GM23338 (cell line): ENCODE measurements at regions not wholly inside any gene's neighbourhood (a gene's known extent, or its start where the extent isn't known, plus 50 kb on each side); places are given as distances from the start of the nearest gene placed in this dataset.

Experiments used
- REST ChIP-seq: IDR thresholded peaks from one replicate; pipeline ENCODE4 v1.6.1; 2018; ENCODE audit warnings: antibody characterized with exemption; ENCODE audit not compliant: unreplicated experiment
- ZNF462 ChIP-seq: fragments of 250-450 bp; sonication (Bioruptor Pico); IDR thresholded peaks from 2 replicates; pipeline ENCODE4 v1.5.0; 2020; ENCODE audit warnings: mild to moderate bottlenecking, moderate library complexity

- TF ChIP-seq ZNF462 (CRISPR knock-in tag) (no peak), REST (no peak)
Observed at GRCh38 chr6:34608321-34609091, 52.4 kb upstream of the SPDEF start (continued).
